GM15510 (cell line): ENCODE measurements at regions not wholly inside any gene's neighbourhood (a gene's known extent, or its start where the extent isn't known, plus 50 kb on each side); places are given as distances from the start of the nearest gene placed in this dataset.

Experiments used
- POLR2A ChIP-seq: IDR thresholded peaks from 3 replicates; pipeline ENCODE4 v1.6.1; 2011; ENCODE audit warnings: borderline replicate concordance; ENCODE audit not compliant: insufficient read length; ENCODE audit errors: extremely low read depth

DNA sequence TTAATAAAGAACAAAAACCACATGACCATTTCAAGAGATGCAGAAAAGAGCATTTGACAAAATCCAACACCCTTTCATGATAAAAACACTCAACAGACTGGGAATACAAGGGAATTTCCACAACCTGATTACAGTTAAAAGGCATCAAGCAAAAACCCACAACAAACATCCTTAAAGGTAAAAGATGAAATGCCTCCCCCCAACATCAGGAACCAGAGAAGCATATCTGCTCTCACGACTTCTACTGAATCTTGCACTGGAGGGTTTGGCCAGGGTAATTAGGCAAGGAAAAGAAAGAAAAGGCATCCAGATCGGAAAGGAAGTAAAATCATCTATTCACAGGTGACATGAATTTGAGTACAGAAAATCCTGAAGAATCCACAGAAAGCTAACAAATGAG lies 59.5 kb upstream of the SFMBT2 start:
- no peak for TF ChIP-seq POLR2A

DNA sequence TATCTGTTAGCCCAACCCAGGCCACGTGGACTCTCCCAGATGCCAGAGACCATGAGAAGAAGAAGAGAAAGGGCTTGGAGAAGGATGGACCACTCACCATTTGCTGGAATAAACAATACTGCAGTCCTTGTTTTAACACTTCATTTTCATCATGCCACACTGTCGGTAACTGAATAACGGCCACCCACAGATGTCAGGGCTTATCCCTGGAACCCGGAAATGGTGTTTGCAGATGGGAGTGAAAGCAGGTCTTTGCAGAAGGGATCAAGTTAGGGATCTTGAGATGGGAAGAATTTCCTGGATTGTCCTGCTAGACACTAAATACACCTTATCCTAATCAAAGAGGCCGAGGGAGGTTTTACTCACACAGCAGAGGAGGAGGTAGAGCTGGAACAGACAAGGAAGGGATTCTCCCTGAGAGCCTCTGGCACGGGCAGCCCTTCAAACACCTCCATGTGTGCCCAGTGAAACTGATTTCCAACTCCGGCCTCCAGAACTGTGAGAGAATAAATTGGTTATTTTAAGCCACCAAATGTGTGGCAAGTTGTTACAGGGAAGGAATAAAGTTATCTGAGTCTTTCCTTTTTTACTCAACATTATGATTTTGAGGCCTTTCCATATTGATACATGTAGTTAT lies 56.3 kb upstream of the SFMBT2 start:
- no peak for TF ChIP-seq POLR2A

DNA sequence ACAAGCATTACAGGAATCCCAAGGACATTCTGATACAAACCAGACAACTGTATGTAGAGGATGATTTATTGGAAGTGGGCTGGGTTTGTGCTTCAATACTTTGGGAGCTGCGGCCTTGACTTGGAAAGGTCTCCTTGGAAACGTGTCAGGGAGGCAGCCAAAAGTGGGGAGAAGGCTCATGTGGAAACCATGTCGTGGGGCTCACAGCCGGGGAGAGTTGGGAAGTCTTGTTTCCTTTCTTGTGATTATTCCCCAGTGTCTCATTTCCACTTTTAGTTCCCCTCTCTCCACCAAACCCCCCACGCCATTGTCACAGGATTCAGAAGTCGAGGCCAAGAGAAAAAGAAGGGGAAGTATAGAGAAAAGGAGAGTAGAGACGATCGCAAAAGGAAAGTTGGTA lies 53.9 kb upstream of the SFMBT2 start:
- TF ChIP-seq POLR2A, result no peak
